GM23248 (cell line): ENCODE measurements at regions not wholly inside any gene's neighbourhood (a gene's known extent, or its start where the extent isn't known, plus 50 kb on each side); places are given as distances from the start of the nearest gene placed in this dataset.

Source experiments
- DNase-seq: peaks from one replicate; pipeline ENCODE4 v3.0.0-alpha.2; 2015
- H2AFZ ChIP-seq: fragments of 200-600 bp; sonication (generic); 2 replicates; pipeline ENCODE4 v1.6.1; 2016; ENCODE audit warnings: antibody characterized with exemption
- H3F3A ChIP-seq: fragments of 200-600 bp; sonication (generic); 2 replicates; pipeline ENCODE4 v1.6.1; 2016; ENCODE audit warnings: mild to moderate bottlenecking, antibody characterized with exemption, mixed run types; ENCODE audit not compliant: insufficient read depth
- H3K27ac ChIP-seq: fragments of 200-600 bp; sonication (generic); 2 replicates; pipeline ENCODE4 v1.5.1; 2016; ENCODE audit warnings: mild to moderate bottlenecking
- H3K27me3 ChIP-seq: fragments of 200-600 bp; sonication (generic); replicated peaks from 2 replicates; pipeline ENCODE4 v1.6.1; 2016; ENCODE audit warnings: mild to moderate bottlenecking; ENCODE audit not compliant: insufficient read depth
- H3K36me3 ChIP-seq: fragments of 200-600 bp; sonication (generic); 2 replicates; pipeline ENCODE4 v1.6.1; 2016; ENCODE audit warnings: low read depth, mild to moderate bottlenecking
- H3K4me1 ChIP-seq: fragments of 200-600 bp; sonication (generic); 2 replicates; pipeline ENCODE4 v1.6.1; 2016; ENCODE audit warnings: mild to moderate bottlenecking; ENCODE audit not compliant: insufficient read depth
- H3K4me2 ChIP-seq: fragments of 200-600 bp; sonication (generic); one replicate; pipeline ENCODE4 v1.6.1; 2016; ENCODE audit warnings: mild to moderate bottlenecking; ENCODE audit not compliant: unreplicated experiment
- H3K4me3 ChIP-seq: fragments of 200-600 bp; sonication (generic); 2 replicates; pipeline ENCODE4 v1.5.1; 2016; ENCODE audit warnings: mild to moderate bottlenecking
- H3K79me2 ChIP-seq: fragments of 200-600 bp; sonication (generic); 2 replicates; pipeline ENCODE4 v1.6.1; 2016; ENCODE audit warnings: mild to moderate bottlenecking; ENCODE audit not compliant: insufficient read depth
- H3K9ac ChIP-seq: fragments of 200-600 bp; sonication (generic); 2 replicates; pipeline ENCODE4 v1.6.1; 2016; ENCODE audit warnings: mild to moderate bottlenecking
- H3K9me2 ChIP-seq: fragments of 200-600 bp; sonication (generic); 2 replicates; pipeline ENCODE4 v1.6.1; 2016; ENCODE audit warnings: mixed run types, mild to moderate bottlenecking, moderate library complexity; ENCODE audit not compliant: insufficient read depth
- H3K9me3 ChIP-seq: fragments of 200-600 bp; sonication (generic); one replicate; pipeline ENCODE4 v1.6.1; 2017; ENCODE audit warnings: low read depth
- H4K20me1 ChIP-seq: fragments of 200-600 bp; sonication (generic); 2 replicates; pipeline ENCODE4 v1.6.0; 2016; ENCODE audit not compliant: insufficient read depth
- EZH2 ChIP-seq: fragments of 200-600 bp; sonication (generic); IDR thresholded peaks from 2 replicates; pipeline ENCODE4 v1.6.1; 2018; ENCODE audit warnings: antibody characterized with exemption, mild to moderate bottlenecking; ENCODE audit not compliant: insufficient read depth, poor library complexity, severe bottlenecking
- EZH2phosphoT487 ChIP-seq: fragments of 200-600 bp; sonication (generic); IDR thresholded peaks from 2 replicates; pipeline ENCODE4 v1.6.1; 2018; ENCODE audit warnings: antibody characterized with exemption, moderate library complexity, mild to moderate bottlenecking, low read depth; ENCODE audit not compliant: insufficient read depth
- WGBS, 2 experiments: methylation state at CpG; one replicate each; pipeline ENCODE4 v1.1.6; 2015 to 2017; ENCODE audit warnings: low lambda C conversion rate in 2 of 2, low coverage in 1 of 2; ENCODE audit errors: missing lambda C conversion rate in 2 of 2; 5-methylcytosine and 5-hydroxymethylcytosine counted together
- in situ Hi-C: fragments of 300-500 bp; cut with MboI; formaldehyde crosslinking; loops from 2 replicates; pipeline ENCODE4 v1.15.0; 2020

DNA sequence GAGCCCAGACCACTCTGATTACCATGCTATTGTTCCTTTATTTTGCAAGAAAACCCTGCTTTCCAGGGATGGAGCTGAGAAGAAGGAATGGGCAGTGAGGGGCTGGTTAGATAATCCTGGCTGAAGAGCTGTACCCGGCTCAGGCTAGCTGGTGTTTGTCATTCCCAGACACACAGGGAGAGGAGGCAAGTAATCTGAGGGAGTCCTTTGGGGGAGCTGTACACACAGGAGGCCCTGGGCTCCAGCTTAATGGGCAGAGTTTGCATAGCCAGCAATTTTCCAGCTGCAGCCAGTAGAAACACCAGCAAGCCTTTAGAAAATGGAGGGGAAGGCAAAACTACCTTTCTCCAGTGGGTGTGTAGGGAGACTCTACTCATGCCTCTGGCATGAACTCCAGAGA is 259.3 kb downstream of the SOX11 start:
- H3K4me3 ChIP-seq: no peak overlapping the region
- no peak overlapping the region for H2AFZ ChIP-seq
- H3K9me2 ChIP-seq: no peaks in the 10 kb centered on the region
- in situ Hi-C loops: no loop called here
- H3K36me3 ChIP-seq: no peaks in the 10 kb centered on the region
- 28 to 33% methylated on average over 1 of the region's 1 CpG for WGBS, 2 experiments
- no peaks in the 10 kb centered on the region for H3K4me1 ChIP-seq
- H4K20me1 ChIP-seq: no peaks in the 10 kb centered on the region
- H3K79me2 ChIP-seq: no peaks in the 10 kb centered on the region
- H3K9ac ChIP-seq: no peak overlapping the region
- H3K9me3 ChIP-seq: no peaks in the 10 kb centered on the region
- H3K27ac ChIP-seq: no peak overlapping the region
- DNase-seq: no peak
- H3K4me2 ChIP-seq: no peak overlapping the region
- no peak for TF ChIP-seq EZH2phosphoT487
- TF ChIP-seq EZH2: no peak
- no peaks in the 10 kb centered on the region for H3K27me3 ChIP-seq
- no peaks in the 10 kb centered on the region for H3F3A ChIP-seq

- Histone ChIP-seq H3K4me1 (no peaks in the 10 kb centered on the region), H3K9ac (no peak overlapping the region), H3K27me3 (no peaks in the 10 kb centered on the region), H4K20me1 (no peaks in the 10 kb centered on the region), H3K36me3 (no peaks in the 10 kb centered on the region), H3K27ac (no peak overlapping the region), H3K4me3 (no peak overlapping the region), H3K79me2 (no peaks in the 10 kb centered on the region), H3K9me2 (no peaks in the 10 kb centered on the region), H2AFZ (no peak overlapping the region), H3F3A (no peaks in the 10 kb centered on the region), H3K9me3 (no peaks in the 10 kb centered on the region), H3K4me2 (no peak overlapping the region)
- no peak for DNase-seq
- TF ChIP-seq EZH2 (no peak), EZH2phosphoT487 (no peak)
- WGBS, 2 experiments: 0% methylated on average over 1 of the region's 1 CpG
- in situ Hi-C loops: no loop called here
Measured at GRCh38 chr2:5953525-5953924, 261.3 kb downstream of the SOX11 start.

GRCh38 chr2:5954509-5954908 is 262.3 kb downstream of the SOX11 start:
- 34 to 38% methylated on average over 5 of the region's 5 CpGs for WGBS, 2 experiments
- H3K4me1 ChIP-seq: no peaks in the 10 kb centered on the region

GRCh38 chr2:5955921-5956320 is 263.7 kb downstream of the SOX11 start:
- no peaks in the 10 kb centered on the region for H3K79me2 ChIP-seq
- DNase-seq: no peak
- H3K27me3 ChIP-seq: no peaks in the 10 kb centered on the region
- TF ChIP-seq EZH2: no peak
- TF ChIP-seq EZH2phosphoT487: no peak
- H3K9me2 ChIP-seq: no peaks in the 10 kb centered on the region
- no peak overlapping the region for H3K9ac ChIP-seq
- no peak overlapping the region for H3K4me2 ChIP-seq
- H3K9me3 ChIP-seq: no peaks in the 10 kb centered on the region
- no peaks in the 10 kb centered on the region for H3F3A ChIP-seq
- H2AFZ ChIP-seq: no peak overlapping the region
- H3K4me1 ChIP-seq: no peaks in the 10 kb centered on the region
- H3K4me3 ChIP-seq: no peak overlapping the region
- H4K20me1 ChIP-seq: no peaks in the 10 kb centered on the region
- no peak overlapping the region for H3K27ac ChIP-seq
- in situ Hi-C loops: no loop called here
- no peaks in the 10 kb centered on the region for H3K36me3 ChIP-seq

More at GRCh38 chr2:5954509-5954908, 262.3 kb downstream of the SOX11 start:
- DNase-seq: no peak
- no peaks in the 10 kb centered on the region for H3K79me2 ChIP-seq
- no peaks in the 10 kb centered on the region for H3K36me3 ChIP-seq
- TF ChIP-seq EZH2phosphoT487 (no peak), EZH2 (no peak)
- no peaks in the 10 kb centered on the region for H3F3A ChIP-seq
- no peak overlapping the region for H3K4me2 ChIP-seq
- H3K9me3 ChIP-seq: no peaks in the 10 kb centered on the region
- no peaks in the 10 kb centered on the region for H3K27me3 ChIP-seq
- H2AFZ ChIP-seq: no peak overlapping the region
- no peaks in the 10 kb centered on the region for H3K9me2 ChIP-seq
- H4K20me1 ChIP-seq: no peaks in the 10 kb centered on the region
- H3K27ac ChIP-seq: no peak overlapping the region
- H3K4me3 ChIP-seq: no peak overlapping the region
- in situ Hi-C loops: no loop called here
- no peak overlapping the region for H3K9ac ChIP-seq
